Lower leg skin (tissue), 4 donors: ENCODE measurements at regions not wholly inside any gene's neighbourhood (a gene's known extent, or its start where the extent isn't known, plus 50 kb on each side); places are given as distances from the start of the nearest gene placed in this dataset.

ENCODE experiments used
- DNase-seq, 2 donors: peaks; one replicate each; pipeline ENCODE4 v3.0.0-alpha.2; 2019; ENCODE audit warnings: low spot score in 2 of 2
- H3K4me3 ChIP-seq: fragments of 200-600 bp; sonication (generic); 2 replicates; pipeline ENCODE4 v1.5.1; 2017; ENCODE audit warnings: mild to moderate bottlenecking, low read depth; ENCODE audit not compliant: poor library complexity, severe bottlenecking
- CTCF ChIP-seq, 3 donors: fragments of 450-650 bp; IDR thresholded peaks; one replicate each; pipeline ENCODE4 v1.5.1; 2016; ENCODE audit warnings: antibody characterized with exemption in 3 of 3, mild to moderate bottlenecking in 3 of 3, moderate library complexity in 2 of 3
- POLR2A ChIP-seq, 2 donors: fragments of 450-650 bp; IDR thresholded peaks; one replicate each; pipeline ENCODE4 v1.6.1; 2016 to 2017; ENCODE audit warnings: antibody characterized with exemption in 2 of 2, mild to moderate bottlenecking in 1 of 2, moderate library complexity in 1 of 2
- WGBS, 2 donors: methylation state at CpG; one replicate each; pipeline ENCODE4 v1.1.5; 2018; 5-methylcytosine and 5-hydroxymethylcytosine counted together
- intact Hi-C: fragments of 100-400 bp; cut with DNase I; formaldehyde crosslinking; loops from one replicate; pipeline ENCODE4 v1.15.0; 2023; ENCODE audit warnings: low total_unique reads

GRCh38 chr21:41631564-41632461 lies 123.9 kb upstream of the TMPRSS2 start:
- 54 to 60% methylated on average over 14 of the region's 14 CpGs for WGBS, 2 donors
- peak in 1 of 2 donors; percentile 68 for DNase-seq
- intact Hi-C loops: loop anchor here (5.0 kb wide), 1 partner anchor 80 kb away; no protein-coding TSS in a partner anchor

GRCh38 chr21:41630917-41631316 lies 123.0 kb upstream of the TMPRSS2 start:
- TF ChIP-seq CTCF (IDR thresholded peaks at IDR 0.05) (no peak), POLR2A (IDR thresholded peaks at IDR 0.05) (no peak)
- DNase-seq: no peak
- intact Hi-C loops: loop anchor here (5.0 kb wide), 1 partner anchor 81 kb away; no protein-coding TSS in a partner anchor
- no peak overlapping the region for H3K4me3 ChIP-seq
- 63 to 70% methylated on average over 11 to 15 of the region's 17 CpGs for WGBS, 2 donors

More at GRCh38 chr21:41631564-41632461, 123.9 kb upstream of the TMPRSS2 start:
- TF ChIP-seq CTCF (IDR thresholded peaks at IDR 0.05) (no peak), POLR2A (IDR thresholded peaks at IDR 0.05) (no peak)
- H3K4me3 ChIP-seq: no peak overlapping the region

GRCh38 chr21:41630249-41630648 lies 122.3 kb upstream of the TMPRSS2 start:
- TF ChIP-seq POLR2A (IDR thresholded peaks at IDR 0.05): no peak
- TF ChIP-seq CTCF (IDR thresholded peaks at IDR 0.05): no peak
- H3K4me3 ChIP-seq: no peak overlapping the region
- intact Hi-C loops: loop anchor here (5.0 kb wide), 1 partner anchor 82 kb away; no protein-coding TSS in a partner anchor
- peak in 1 of 2 donors; percentile 73 for DNase-seq
- WGBS, 2 donors: 47 to 49% methylated on average over 14 of the region's 14 CpGs

- TF ChIP-seq POLR2A (IDR thresholded peaks at IDR 0.05) (no peak), CTCF (IDR thresholded peaks at IDR 0.05) (no peak)
- no peak for DNase-seq
- intact Hi-C loops: no loop called here
- H3K4me3 ChIP-seq: no peak overlapping the region
- WGBS, 2 donors: 49 to 61% methylated on average over 4 of the region's 4 CpGs
Measured at GRCh38 chr21:41628256-41628655, 120.3 kb upstream of the TMPRSS2 start.

- TF ChIP-seq CTCF (IDR thresholded peaks at IDR 0.05) (no peak), POLR2A (IDR thresholded peaks at IDR 0.05) (no peak)
- intact Hi-C loops: no loop called here
- DNase-seq: no peak
- 76 to 83% methylated on average over 2 of the region's 2 CpGs for WGBS, 2 donors
- no peak overlapping the region for H3K4me3 ChIP-seq
Measured at GRCh38 chr21:41627428-41627827, 119.5 kb upstream of the TMPRSS2 start.
